Suprapubic skin (tissue), 4 donors: ENCODE measurements at regions not wholly inside any gene's neighbourhood (a gene's known extent, or its start where the extent isn't known, plus 50 kb on each side); places are given as distances from the start of the nearest gene placed in this dataset.

Experiments
- EP300 ChIP-seq: sonication (generic); formaldehyde crosslinking; IDR thresholded peaks from one replicate; pipeline ENCODE4 v1.6.1; 2017; ENCODE audit warnings: antibody characterized with exemption
- POLR2A ChIP-seq, 2 donors: fragments of 450-650 bp; IDR thresholded peaks; one replicate each; pipeline ENCODE4 v1.6.1; 2017; ENCODE audit warnings: antibody characterized with exemption in 2 of 2, mild to moderate bottlenecking in 2 of 2, moderate library complexity in 2 of 2
- POLR2AphosphoS5 ChIP-seq, 3 donors: sonication (generic); formaldehyde crosslinking; IDR thresholded peaks; one replicate each; pipeline ENCODE4 v1.6.1; 2017; ENCODE audit warnings: antibody characterized with exemption in 3 of 3
- TF ChIP-seq, protein P1 (sequence below), 2 donors: fragments of 200-600 bp in 1 of 2; fragments of 450-650 bp in 1 of 2; sonication (generic) in 1 of 2; IDR thresholded peaks; one replicate each; pipeline ENCODE4 v1.5.1; 2016 to 2019; ENCODE audit warnings: antibody characterized with exemption in 2 of 2, mild to moderate bottlenecking in 1 of 2, moderate library complexity in 1 of 2

DNA sequence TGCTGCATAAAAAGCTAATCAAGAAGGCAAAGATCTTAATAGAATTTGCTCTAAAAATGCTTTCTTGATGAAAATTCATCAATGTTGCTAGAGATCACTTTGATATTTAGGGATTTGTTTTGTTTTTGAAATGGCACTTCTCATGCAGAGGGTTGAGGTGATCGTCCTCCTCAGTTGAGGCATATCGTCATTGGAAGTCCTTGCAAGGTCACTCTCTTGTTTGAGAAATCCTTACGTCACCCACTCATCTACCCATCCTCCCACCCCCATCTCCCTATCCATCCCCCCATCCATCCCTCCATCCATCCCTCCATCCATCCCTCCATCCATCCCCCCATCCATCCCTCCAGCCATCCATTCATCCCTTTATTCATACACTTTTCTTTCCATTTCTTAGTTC, 133.7 kb downstream of the THNSL2 start:
- TF ChIP-seq, protein P1, sequence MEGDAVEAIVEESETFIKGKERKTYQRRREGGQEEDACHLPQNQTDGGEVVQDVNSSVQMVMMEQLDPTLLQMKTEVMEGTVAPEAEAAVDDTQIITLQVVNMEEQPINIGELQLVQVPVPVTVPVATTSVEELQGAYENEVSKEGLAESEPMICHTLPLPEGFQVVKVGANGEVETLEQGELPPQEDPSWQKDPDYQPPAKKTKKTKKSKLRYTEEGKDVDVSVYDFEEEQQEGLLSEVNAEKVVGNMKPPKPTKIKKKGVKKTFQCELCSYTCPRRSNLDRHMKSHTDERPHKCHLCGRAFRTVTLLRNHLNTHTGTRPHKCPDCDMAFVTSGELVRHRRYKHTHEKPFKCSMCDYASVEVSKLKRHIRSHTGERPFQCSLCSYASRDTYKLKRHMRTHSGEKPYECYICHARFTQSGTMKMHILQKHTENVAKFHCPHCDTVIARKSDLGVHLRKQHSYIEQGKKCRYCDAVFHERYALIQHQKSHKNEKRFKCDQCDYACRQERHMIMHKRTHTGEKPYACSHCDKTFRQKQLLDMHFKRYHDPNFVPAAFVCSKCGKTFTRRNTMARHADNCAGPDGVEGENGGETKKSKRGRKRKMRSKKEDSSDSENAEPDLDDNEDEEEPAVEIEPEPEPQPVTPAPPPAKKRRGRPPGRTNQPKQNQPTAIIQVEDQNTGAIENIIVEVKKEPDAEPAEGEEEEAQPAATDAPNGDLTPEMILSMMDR (IDR thresholded peaks at IDR 0.05): no peak
- TF ChIP-seq POLR2A (IDR thresholded peaks at IDR 0.05) (no peak), EP300 (no peak), POLR2AphosphoS5 (IDR thresholded peaks at IDR 0.05) (no peak)
